Erythroblast (primary cell): ENCODE measurements at regions not wholly inside any gene's neighbourhood (a gene's known extent, or its start where the extent isn't known, plus 50 kb on each side); places are given as distances from the start of the nearest gene placed in this dataset.

ENCODE experiments used
- GATA1 ChIP-seq: IDR thresholded peaks from 2 replicates; pipeline ENCODE4 v1.6.1; 2011; ENCODE audit warnings: low read depth, mild to moderate bottlenecking, control low read depth, low read length, moderate library complexity
- POLR2A ChIP-seq: IDR thresholded peaks from 2 replicates; pipeline ENCODE4 v1.6.1; 2011; ENCODE audit warnings: mild to moderate bottlenecking, low read length

DNA sequence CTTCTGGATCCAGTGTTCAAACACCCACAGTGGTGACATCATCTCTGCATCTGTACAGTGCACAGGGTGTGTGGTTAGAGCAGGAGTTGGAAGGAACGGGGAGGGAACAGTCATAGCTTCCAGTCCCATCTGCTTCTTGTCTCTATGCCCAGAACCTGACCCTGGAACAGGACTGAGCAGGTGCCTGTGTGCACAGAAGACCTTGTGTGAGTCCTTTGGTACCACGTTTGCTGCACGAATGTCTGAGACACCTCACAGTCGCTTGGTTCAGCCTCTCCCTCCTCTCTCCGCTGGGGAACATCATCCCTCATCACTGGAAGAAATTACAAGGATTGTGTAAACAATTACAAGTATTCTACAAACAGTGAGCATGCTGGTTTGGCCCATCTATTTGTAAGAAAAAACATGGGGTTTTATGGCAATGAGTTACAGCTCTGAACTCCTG lies 243.0 kb upstream of the KLF6 start:
- no peak for TF ChIP-seq POLR2A
- no peak for TF ChIP-seq GATA1
